Loucy (cell line): ENCODE measurements at regions not wholly inside any gene's neighbourhood (a gene's known extent, or its start where the extent isn't known, plus 50 kb on each side); places are given as distances from the start of the nearest gene placed in this dataset.

ENCODE experiments used
- H2AFZ ChIP-seq: fragments of 200-600 bp; sonication (generic); 2 replicates; pipeline ENCODE4 v1.6.0; 2016; ENCODE audit warnings: antibody characterized with exemption, mild to moderate bottlenecking, low read length, moderate library complexity
- H3F3A ChIP-seq: fragments of 200-600 bp; 2 replicates; pipeline ENCODE4 v1.6.0; 2016; ENCODE audit warnings: antibody characterized with exemption, low read depth, mild to moderate bottlenecking
- H3K27me3 ChIP-seq: fragments of 200-600 bp; sonication (generic); 2 replicates; pipeline ENCODE4 v1.6.1; 2014; ENCODE audit warnings: low read length, mild to moderate bottlenecking; ENCODE audit not compliant: insufficient read depth, poor library complexity, severe bottlenecking
- H3K36me3 ChIP-seq: fragments of 200-600 bp; sonication (generic); 2 replicates; pipeline ENCODE4 v1.6.1; 2016; ENCODE audit warnings: low read length; ENCODE audit not compliant: insufficient read depth
- H3K4me1 ChIP-seq: fragments of 200-600 bp; sonication (generic); 2 replicates; pipeline ENCODE4 v1.5.1; 2014; ENCODE audit warnings: low read length, mild to moderate bottlenecking; ENCODE audit not compliant: insufficient read depth, poor library complexity, severe bottlenecking
- H3K4me2 ChIP-seq: fragments of 200-600 bp; sonication (generic); 2 replicates; pipeline ENCODE4 v1.6.0; 2014; ENCODE audit warnings: antibody characterized with exemption, low read length, low read depth, mild to moderate bottlenecking; ENCODE audit not compliant: poor library complexity, severe bottlenecking
- H3K4me3 ChIP-seq: fragments of 200-600 bp; sonication (generic); 2 replicates; pipeline ENCODE4 v1.5.1; 2014; ENCODE audit warnings: low read length, mild to moderate bottlenecking, mixed read lengths; ENCODE audit not compliant: poor library complexity, severe bottlenecking
- H3K79me2 ChIP-seq: fragments of 200-600 bp; sonication (generic); 2 replicates; pipeline ENCODE4 v1.6.1; 2014; ENCODE audit warnings: low read length; ENCODE audit not compliant: insufficient read depth
- H3K9ac ChIP-seq: fragments of 200-600 bp; sonication (generic); 2 replicates; pipeline ENCODE4 v1.6.0; 2014; ENCODE audit warnings: mild to moderate bottlenecking, low read depth, low read length, moderate library complexity; ENCODE audit not compliant: poor library complexity, severe bottlenecking
- H3K9me2 ChIP-seq: fragments of 200-600 bp; sonication (generic); replicated peaks from 2 replicates; pipeline ENCODE4 v1.6.1; 2016; ENCODE audit warnings: low read depth, low read length, mixed read lengths
- H3K9me3 ChIP-seq: fragments of 200-600 bp; sonication (generic); 2 replicates; pipeline ENCODE4 v1.6.1; 2014; ENCODE audit warnings: mild to moderate bottlenecking, antibody characterized with exemption, low read length, low read depth; ENCODE audit not compliant: insufficient read depth
- H4K20me1 ChIP-seq: fragments of 200-600 bp; sonication (generic); 2 replicates; pipeline ENCODE4 v1.6.0; 2014; ENCODE audit warnings: antibody characterized with exemption, low read length, mild to moderate bottlenecking; ENCODE audit not compliant: insufficient read depth, poor library complexity, severe bottlenecking
- CTCF ChIP-seq: fragments of 200-600 bp; sonication (generic); conservative IDR thresholded peaks from 2 replicates; pipeline ENCODE4 v1.5.1; 2014; ENCODE audit warnings: mild to moderate bottlenecking, antibody characterized with exemption, low read length
- EZH2phosphoT487 ChIP-seq: fragments of 200-600 bp; IDR thresholded peaks from 2 replicates; pipeline ENCODE4 v1.6.1; 2018; ENCODE audit warnings: antibody characterized with exemption, mild to moderate bottlenecking, moderate library complexity, borderline replicate concordance

- Histone ChIP-seq H3K4me2 (no peak overlapping the region), H3K9me3 (no peaks in the 10 kb centered on the region), H3K36me3 (no peaks in the 10 kb centered on the region), H3F3A (no peaks in the 10 kb centered on the region), H3K27me3 (no peaks in the 10 kb centered on the region), H2AFZ (no peak overlapping the region), H4K20me1 (no peaks in the 10 kb centered on the region), H3K9me2 (no peaks in the 10 kb centered on the region), H3K4me1 (no peaks in the 10 kb centered on the region), H3K79me2 (no peaks in the 10 kb centered on the region), H3K9ac (no peak overlapping the region), H3K4me3 (no peak overlapping the region)
- TF ChIP-seq CTCF (peak; percentile 32; the same call in 1 of the 2 replicates), EZH2phosphoT487 (no peak)
Observed at GRCh38 chr5:32523625-32524024, 61.7 kb upstream of the SUB1 start.

GRCh38 chr5:32522429-32523143, 62.8 kb upstream of the SUB1 start:
- Histone ChIP-seq H3K4me2 (no peak overlapping the region), H3K79me2 (no peaks in the 10 kb centered on the region), H3K4me1 (no peaks in the 10 kb centered on the region), H4K20me1 (no peaks in the 10 kb centered on the region), H3K9ac (no peak overlapping the region), H3K36me3 (no peaks in the 10 kb centered on the region), H3K27me3 (no peaks in the 10 kb centered on the region), H3K4me3 (no peak overlapping the region), H3K9me3 (no peaks in the 10 kb centered on the region), H2AFZ (no peak overlapping the region), H3K9me2 (no peaks in the 10 kb centered on the region), H3F3A (no peaks in the 10 kb centered on the region)
- no peak for TF ChIP-seq CTCF
- no peak for TF ChIP-seq EZH2phosphoT487

GRCh38 chr5:32521481-32521880, 63.9 kb upstream of the SUB1 start:
- no peaks in the 10 kb centered on the region for H3K9me2 ChIP-seq
- H3K9ac ChIP-seq, result no peak overlapping the region
- H3K9me3 ChIP-seq, result peaks cover 3% of the 10 kb centered on the region; the same call in 1 of the 2 replicates
- no peaks in the 10 kb centered on the region for H3K79me2 ChIP-seq
- no peaks in the 10 kb centered on the region for H3K4me1 ChIP-seq
- H3F3A ChIP-seq, result no peaks in the 10 kb centered on the region
- no peaks in the 10 kb centered on the region for H3K36me3 ChIP-seq
- H3K4me3 ChIP-seq, result no peak overlapping the region
- H3K27me3 ChIP-seq, result no peaks in the 10 kb centered on the region
- TF ChIP-seq EZH2phosphoT487 (no peak), CTCF (no peak)
- no peak overlapping the region for H3K4me2 ChIP-seq
- H2AFZ ChIP-seq, result no peak overlapping the region
- no peaks in the 10 kb centered on the region for H4K20me1 ChIP-seq
